HEK293T (cell line): ENCODE measurements at regions not wholly inside any gene's neighbourhood (a gene's known extent, or its start where the extent isn't known, plus 50 kb on each side); places are given as distances from the start of the nearest gene placed in this dataset.

Experiments
- ARNT ChIP-seq: fragments of 450-650 bp; IDR thresholded peaks from 2 replicates; pipeline ENCODE4 v1.6.1; 2017; ENCODE audit warnings: mild to moderate bottlenecking
- FOXA1 ChIP-seq: fragments of 450-650 bp; IDR thresholded peaks from 2 replicates; pipeline ENCODE4 v1.6.1; 2016; ENCODE audit warnings: mild to moderate bottlenecking
- FOXK2 ChIP-seq: fragments of 450-650 bp; IDR thresholded peaks from 2 replicates; pipeline ENCODE4 v1.6.1; 2016; ENCODE audit warnings: mild to moderate bottlenecking
- FOXM1 ChIP-seq: fragments of 450-650 bp; IDR thresholded peaks from 2 replicates; pipeline ENCODE4 v1.6.1; 2017; ENCODE audit warnings: mild to moderate bottlenecking, borderline replicate concordance
- HDGF ChIP-seq: fragments of 450-650 bp; IDR thresholded peaks from 2 replicates; pipeline ENCODE4 v1.6.1; 2017; ENCODE audit warnings: antibody characterized with exemption, borderline replicate concordance

GRCh38 chr4:124953486-124953885 lies 241.0 kb upstream of the ANKRD50 start:
- TF ChIP-seq ARNT, result no peak
- TF ChIP-seq FOXM1, result no peak
- TF ChIP-seq FOXA1, result no peak
- no peak for TF ChIP-seq HDGF
- no peak for TF ChIP-seq FOXK2
